KOPT-K1 (cell line): ENCODE measurements at regions not wholly inside any gene's neighbourhood (a gene's known extent, or its start where the extent isn't known, plus 50 kb on each side); places are given as distances from the start of the nearest gene placed in this dataset.

Experiments used
- H3K27ac ChIP-seq: fragments of 200-600 bp; sonication (generic); 2 replicates; pipeline ENCODE4 v1.5.1; 2016; ENCODE audit warnings: antibody characterized with exemption, mild to moderate bottlenecking, low read depth, low read length; ENCODE audit not compliant: poor library complexity, severe bottlenecking
- H3K36me3 ChIP-seq: fragments of 200-600 bp; sonication (generic); 2 replicates; pipeline ENCODE4 v1.5.1; 2017; ENCODE audit warnings: antibody characterized with exemption, mild to moderate bottlenecking, low read length, moderate library complexity; ENCODE audit not compliant: insufficient read depth
- H3K9me3 ChIP-seq: fragments of 200-600 bp; sonication (generic); 2 replicates; pipeline ENCODE4 v1.5.1; 2017; ENCODE audit warnings: antibody characterized with exemption, low read length, mild to moderate bottlenecking; ENCODE audit not compliant: insufficient read depth, poor library complexity, severe bottlenecking

DNA sequence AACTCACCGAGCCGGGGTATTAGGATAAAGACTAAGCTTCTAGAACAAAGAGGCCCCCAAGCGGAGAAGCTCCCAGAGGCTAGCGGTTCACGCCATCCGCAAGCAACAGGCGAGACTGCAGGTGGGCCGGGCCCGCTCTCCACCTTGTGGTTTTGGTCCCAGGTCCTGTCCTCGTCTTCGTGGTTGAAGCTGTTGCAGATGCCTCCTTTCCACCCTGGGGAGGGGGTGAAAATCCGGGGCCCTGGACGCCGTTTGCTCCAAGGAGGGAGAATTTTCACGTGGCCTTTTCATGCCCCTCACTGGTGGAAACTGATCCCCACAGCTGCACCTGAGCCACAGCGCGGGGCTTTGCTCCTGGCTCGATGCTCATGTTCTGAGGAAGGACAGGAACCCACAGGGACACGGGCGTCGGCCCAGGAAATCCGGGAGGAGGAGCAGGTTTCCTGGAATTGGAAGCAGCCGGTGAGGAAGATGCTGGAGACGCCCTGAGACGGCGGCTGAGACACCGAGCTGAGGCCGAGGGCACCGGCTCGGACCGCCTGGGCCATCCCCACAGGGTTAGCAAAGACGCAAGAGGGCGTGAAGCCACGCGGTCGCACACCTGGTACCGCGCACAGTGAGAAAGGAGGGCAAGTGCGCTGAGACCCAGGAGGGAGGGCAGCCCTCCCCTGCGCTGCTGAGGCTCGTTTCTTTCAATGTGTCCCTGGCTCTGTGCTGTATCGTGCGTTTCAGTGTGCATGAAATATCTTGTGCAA lies 54.7 kb upstream of the SALL3 start:
- H3K9me3 ChIP-seq = no peaks in the 10 kb centered on the region

DNA sequence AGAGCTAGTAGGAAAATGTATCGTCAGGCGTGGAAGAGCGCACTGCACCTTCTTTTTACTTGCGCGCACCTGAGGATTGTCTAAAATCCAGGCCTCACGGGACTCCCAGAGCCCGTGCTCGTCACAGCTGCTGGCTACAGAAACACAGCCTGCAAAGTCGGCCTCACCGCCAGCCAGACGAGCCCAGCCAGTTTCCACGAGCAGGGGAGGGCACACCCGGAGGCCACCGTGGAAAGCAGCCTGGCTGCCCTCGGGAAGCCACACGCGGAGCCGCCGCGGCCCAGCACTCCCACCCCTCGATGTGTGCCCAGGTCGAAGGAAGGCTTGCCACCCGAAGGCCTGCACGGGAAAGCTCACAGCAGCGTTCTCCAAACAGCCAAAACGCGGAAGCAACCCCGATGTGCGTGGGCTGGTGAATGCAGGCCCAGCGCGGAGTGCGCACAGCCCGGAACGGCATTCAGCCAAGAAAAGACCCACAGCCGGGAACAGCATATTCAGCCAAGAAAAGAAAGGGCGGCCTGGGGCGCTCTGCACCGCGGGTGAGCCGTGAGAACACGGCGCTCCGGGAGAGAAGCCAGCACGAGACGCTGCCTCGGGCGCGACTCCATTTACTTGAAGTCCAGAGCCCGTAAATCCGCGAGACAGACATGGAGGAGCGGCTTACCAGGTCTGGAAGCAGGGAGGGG lies 53.9 kb upstream of the SALL3 start:
- H3K27ac ChIP-seq = no peak overlapping the region
- no peaks in the 10 kb centered on the region for H3K9me3 ChIP-seq
- no peaks in the 10 kb centered on the region for H3K36me3 ChIP-seq

More for the DNA sequence above, 54.7 kb upstream of the SALL3 start:
- Histone ChIP-seq H3K27ac (no peak overlapping the region), H3K36me3 (no peaks in the 10 kb centered on the region)

DNA sequence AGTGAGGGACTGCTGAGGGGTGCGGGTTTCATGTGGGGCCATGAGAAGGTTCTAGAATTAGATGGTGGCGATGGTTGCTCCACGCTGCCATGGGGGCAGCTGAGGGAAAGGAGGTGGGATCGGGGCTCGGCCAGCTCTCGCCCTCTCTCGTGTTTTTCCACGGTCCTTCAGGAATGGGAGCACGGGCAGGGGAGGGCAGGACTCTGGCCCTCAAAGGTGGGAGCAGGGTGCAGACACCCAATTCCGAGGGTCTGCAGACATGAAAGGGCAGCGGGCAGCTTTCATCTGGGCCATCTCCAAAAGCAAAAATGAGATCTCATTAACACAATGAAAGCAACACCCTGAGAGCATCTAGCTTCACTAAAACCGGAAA lies 53.4 kb upstream of the SALL3 start:
- Histone ChIP-seq H3K27ac (no peak overlapping the region), H3K9me3 (no peaks in the 10 kb centered on the region), H3K36me3 (no peaks in the 10 kb centered on the region)

DNA sequence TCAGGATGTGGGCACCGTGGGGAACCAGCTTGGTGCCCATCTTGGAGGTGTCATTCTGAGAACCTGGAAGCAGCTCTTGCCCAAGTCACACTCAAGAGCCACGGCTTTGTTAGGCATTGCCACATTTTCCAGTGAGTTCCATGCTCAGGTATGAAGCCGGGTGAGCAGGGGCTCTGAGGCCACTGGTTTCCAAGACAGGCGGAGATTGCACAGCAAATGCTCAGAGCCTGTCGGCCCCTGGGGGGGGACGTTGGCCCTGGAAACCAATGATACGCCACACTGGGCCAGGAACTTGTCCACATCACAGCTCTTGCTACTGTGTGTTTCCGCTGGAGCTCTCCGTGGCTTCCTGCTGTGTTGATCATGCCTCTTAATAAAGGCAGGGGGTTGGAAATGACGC lies 52.5 kb upstream of the SALL3 start:
- Histone ChIP-seq H3K36me3 (no peaks in the 10 kb centered on the region), H3K27ac (no peak overlapping the region), H3K9me3 (no peaks in the 10 kb centered on the region)

DNA sequence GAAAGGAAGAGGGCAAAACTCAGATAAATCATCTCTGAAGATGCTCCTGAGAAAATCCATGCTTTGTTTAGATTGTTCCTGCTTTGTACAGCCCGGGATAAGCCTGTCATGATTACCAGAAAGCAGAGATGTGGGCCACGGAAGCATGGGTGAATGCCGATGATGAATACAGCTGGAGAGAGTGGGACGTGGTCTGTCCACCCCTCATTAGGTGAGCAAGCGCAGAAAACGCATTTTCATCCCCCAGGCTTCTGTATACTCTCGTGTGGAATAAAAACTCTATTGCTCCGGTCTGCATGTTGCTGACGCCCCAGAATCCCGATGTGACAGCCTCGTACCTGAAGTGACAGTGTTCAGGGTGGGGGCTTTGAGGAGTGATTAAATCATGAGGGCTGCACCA lies 52.0 kb upstream of the SALL3 start:
- H3K27ac ChIP-seq = no peak overlapping the region
- no peaks in the 10 kb centered on the region for H3K9me3 ChIP-seq
- H3K36me3 ChIP-seq = no peaks in the 10 kb centered on the region

DNA sequence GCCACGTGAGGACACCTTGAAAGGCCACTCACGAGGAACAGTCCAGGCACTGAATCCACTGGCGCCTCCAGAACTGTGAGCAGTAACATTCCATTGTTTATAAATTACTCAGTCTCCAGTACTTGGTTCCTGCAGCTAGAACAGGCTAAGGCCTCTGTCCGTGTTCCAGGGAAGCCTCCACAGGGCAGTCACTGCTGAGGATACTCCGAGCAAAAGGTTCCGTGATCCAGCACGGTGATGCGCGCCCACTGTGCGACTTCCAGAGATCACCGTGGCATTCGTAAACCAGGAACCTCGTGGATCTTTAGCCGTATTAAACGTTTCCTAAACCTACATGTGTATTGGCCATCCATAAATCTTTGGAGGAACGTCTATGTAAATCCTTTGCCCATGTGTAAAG lies 51.5 kb upstream of the SALL3 start:
- Histone ChIP-seq H3K9me3 (no peaks in the 10 kb centered on the region), H3K27ac (no peak overlapping the region), H3K36me3 (no peaks in the 10 kb centered on the region)

DNA sequence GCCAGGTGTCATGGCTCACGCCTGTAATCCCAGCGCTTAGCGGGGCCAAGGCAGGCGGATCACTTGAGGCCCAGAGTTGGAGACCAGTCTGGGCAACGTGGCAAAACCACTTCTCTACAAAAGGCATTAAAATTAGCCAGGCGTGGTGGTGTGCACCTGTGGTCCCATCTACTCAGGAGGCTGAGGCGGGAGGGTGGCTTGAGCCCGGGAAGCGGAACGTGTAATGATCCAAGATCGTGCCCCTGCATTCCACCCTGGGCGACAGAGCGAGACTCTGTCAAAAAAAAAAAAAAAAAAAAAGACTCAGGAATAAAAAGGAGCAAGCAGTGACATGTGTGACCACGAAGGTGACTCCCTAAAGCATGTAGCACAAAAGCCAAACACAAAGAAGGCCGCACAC lies 50.1 kb upstream of the SALL3 start:
- Histone ChIP-seq H3K9me3 (no peaks in the 10 kb centered on the region), H3K27ac (no peak overlapping the region), H3K36me3 (no peaks in the 10 kb centered on the region)
